GM12878 (cell line): ENCODE measurements at regions not wholly inside any gene's neighbourhood (a gene's known extent, or its start where the extent isn't known, plus 50 kb on each side); places are given as distances from the start of the nearest gene placed in this dataset.

Experiments
- ATAC-seq: fragments of 200-7000 bp; cut with Tn5 transposase; 3 replicates; pipeline ENCODE4 v1.9.1; 2020; ENCODE audit warnings: mild to moderate bottlenecking, moderate library complexity
- BruUV-seq: library from RNA; stranded (reverse); fragments of 400-500 nt; replicated peaks from 2 replicates; lab custom pipeline; 2021; lab: Mats Ljungman, UMichigan
- CTCF ChIA-PET: fragments of 300-600 bp; sonication (Branson Sonifier 250); formaldehyde crosslinking; extraction: SDS; loops from one replicate; lab custom pipeline; 2021; ENCODE audit warnings: inconsistent platforms; lab: Yijun Ruan, JAX
- POLR2A ChIA-PET: fragments of 350-600 bp; formaldehyde crosslinking; extraction: SDS; loops from one replicate; lab custom pipeline; 2021; ENCODE audit warnings: inconsistent platforms; lab: Charles Lee
- RAD21 ChIA-PET: fragments of 300-600 bp; sonication (Branson Sonifier 250); formaldehyde crosslinking; loops from one replicate; lab custom pipeline; 2023; ENCODE audit warnings: antibody characterized with exemption; ENCODE audit not compliant: unreplicated experiment; lab: Charles Lee
- SMC1A ChIA-PET: fragments of 300-600 bp; sonication (Branson Sonifier 250); formaldehyde crosslinking; loops from one replicate; lab custom pipeline; 2023; ENCODE audit not compliant: unreplicated experiment, uncharacterized antibody; lab: Charles Lee
- DNase-seq: peaks from one replicate; pipeline ENCODE4 v3.0.0-alpha.2; 2011; ENCODE audit warnings: low read depth, low spot score
- FAIRE-seq: peaks from 3 replicates; lab custom pipeline; 2011; peaks lifted over from hg19 to GRCh38; lab: Jason Lieb, UNC
- H2AFZ ChIP-seq: 2 replicates; pipeline ENCODE4 v1.6.0; 2011; ENCODE audit warnings: low read depth, low read length, control low read depth; ENCODE audit not compliant: control insufficient read depth
- H3K27ac ChIP-seq: 2 replicates; pipeline ENCODE4 v1.5.1; 2011; ENCODE audit warnings: control low read depth; ENCODE audit not compliant: control insufficient read depth, insufficient read depth
- H3K27me3 ChIP-seq, 2 experiments: replicated peaks in 1 of 2; 2 replicates each; pipeline versions ENCODE4 v1.6.0 to v1.6.1; 2011; ENCODE audit warnings: low read length in 1 of 2; ENCODE audit not compliant: control insufficient read depth in 2 of 2, insufficient read depth in 2 of 2
- H3K36me3 ChIP-seq, 2 experiments: 2 replicates each; pipeline ENCODE4 v1.5.1; 2011; ENCODE audit warnings: low read length in 1 of 2; ENCODE audit not compliant: control insufficient read depth in 2 of 2, insufficient read depth in 2 of 2
- H3K4me1 ChIP-seq: 2 replicates; pipeline ENCODE4 v1.6.1; 2011; ENCODE audit warnings: mild to moderate bottlenecking, low read length, moderate library complexity, mixed read lengths; ENCODE audit not compliant: control insufficient read depth, insufficient read depth
- H3K4me2 ChIP-seq: 2 replicates; pipeline ENCODE4 v1.6.0; 2011; ENCODE audit warnings: control low read depth; ENCODE audit not compliant: control insufficient read depth, insufficient read depth
- H3K4me3 ChIP-seq: fragments of 200-600 bp; sonication (generic); 2 replicates; pipeline ENCODE4 v1.5.1; 2016
- H3K79me2 ChIP-seq: 2 replicates; pipeline ENCODE4 v1.6.0; 2011; ENCODE audit warnings: low read length; ENCODE audit not compliant: control insufficient read depth, insufficient read depth
- H3K9ac ChIP-seq: 2 replicates; pipeline ENCODE4 v1.8.0; 2011; ENCODE audit warnings: low read length, control low read depth, mixed read lengths; ENCODE audit not compliant: control insufficient read depth, insufficient read depth
- H3K9me3 ChIP-seq: replicated peaks from 3 replicates; pipeline ENCODE4 v1.5.1; 2011; ENCODE audit warnings: mild to moderate bottlenecking, low read length; ENCODE audit not compliant: control insufficient read depth, insufficient read depth
- H4K20me1 ChIP-seq: 2 replicates; pipeline ENCODE4 v1.6.0; 2011; ENCODE audit not compliant: control insufficient read depth, insufficient read depth
- DPF2 ChIP-seq: fragments of 450-650 bp; IDR thresholded peaks from 2 replicates; pipeline ENCODE4 v1.6.1; 2017; ENCODE audit warnings: mild to moderate bottlenecking
- ETV6 ChIP-seq, 2 experiments: fragments of 450-650 bp in 1 of 2; IDR thresholded peaks in 1 of 2; conservative IDR thresholded peaks in 1 of 2; 2 replicates each; pipeline ENCODE4 v1.6.1; 2014; ENCODE audit warnings: antibody characterized with exemption in 1 of 2, borderline replicate concordance in 1 of 2, low read depth in 1 of 2, mild to moderate bottlenecking in 1 of 2, moderate library complexity in 1 of 2
- POLR2A ChIP-seq: IDR thresholded peaks from 2 replicates; pipeline ENCODE4 v1.6.1; 2011; ENCODE audit warnings: low read depth, mild to moderate bottlenecking, low read length
- POLR2AphosphoS2 ChIP-seq: IDR thresholded peaks from 2 replicates; pipeline ENCODE4 v1.6.1; 2011; ENCODE audit warnings: low read depth, mild to moderate bottlenecking, low read length, improper control_type of control experiment, moderate library complexity
- SPI1 ChIP-seq: IDR thresholded peaks from 2 replicates; pipeline ENCODE4 v1.6.1; 2011; ENCODE audit warnings: low read depth, mild to moderate bottlenecking, low read length, moderate library complexity, borderline replicate concordance; ENCODE audit not compliant: insufficient read depth
- YY1 ChIP-seq: IDR thresholded peaks from 2 replicates; pipeline ENCODE4 v1.6.1; 2011; ENCODE audit warnings: low read depth, mild to moderate bottlenecking, low read length
- ZNF622 ChIP-seq: fragments of 450-650 bp; IDR thresholded peaks from 2 replicates; pipeline ENCODE4 v1.6.1; 2017; ENCODE audit warnings: mild to moderate bottlenecking, inconsistent platforms
- WGBS: methylation state at CpG from one replicate; pipeline ENCODE4 v1.1.6; 2016; ENCODE audit warnings: low lambda C conversion rate; ENCODE audit not compliant: insufficient replicate concordance, insufficient coverage; ENCODE audit errors: missing lambda C conversion rate; 5-methylcytosine and 5-hydroxymethylcytosine counted together
- in situ Hi-C: fragments of 300-500 bp; cut with MboI; formaldehyde crosslinking; loops from 9 replicates; pipeline ENCODE4 v1.14.3; 2018; ENCODE audit warnings: mixed read lengths
- intact Hi-C: fragments of 100-400 bp; cut with micrococcal nuclease; formaldehyde crosslinking; loops from one replicate; pipeline ENCODE4 v1.14.2; 2022; ENCODE audit not compliant: unreplicated experiment
- TF ChIP-seq, protein P1 (sequence below): fragments of 450-650 bp; IDR thresholded peaks from 2 replicates; pipeline ENCODE4 v1.6.1; 2017; ENCODE audit warnings: mild to moderate bottlenecking, low read depth, inconsistent platforms; ENCODE audit not compliant: poor library complexity, severe bottlenecking
- TF ChIP-seq, protein P2 (sequence below): IDR thresholded peaks from 2 replicates; pipeline ENCODE4 v1.6.1; 2012; ENCODE audit warnings: low read depth, low read length, improper control_type of control experiment

- no peaks in the 10 kb centered on the region for H3K27me3 ChIP-seq
- in situ Hi-C loops (no loop called here), intact Hi-C loops (no loop called here)
- H3K79me2 ChIP-seq = no peaks in the 10 kb centered on the region
- ChIA-PET CTCF (no interaction called here), SMC1A (no interaction called here), RAD21 (no interaction called here), POLR2A (no interaction called here)
- H3K9ac ChIP-seq = no peak overlapping the region
- H3K36me3 ChIP-seq = no peaks in the 10 kb centered on the region
- BruUV-seq = no TSS peak
- no peaks in the 10 kb centered on the region for H3K4me1 ChIP-seq
- FAIRE-seq = no peak
- no peak for ATAC-seq
- no peaks in the 10 kb centered on the region; the same call in 2 of the 3 replicates for H3K9me3 ChIP-seq
- WGBS = 0% methylated on average over 1 of the region's 1 CpG
- H3K4me3 ChIP-seq = no peak overlapping the region
- H4K20me1 ChIP-seq = no peaks in the 10 kb centered on the region
- H3K4me2 ChIP-seq = no peak overlapping the region
- DNase-seq = no peak
- H3K27ac ChIP-seq = no peak overlapping the region
- no peak for TF ChIP-seq ZNF622
- TF ChIP-seq DPF2 = no peak
- TF ChIP-seq, protein P1, sequence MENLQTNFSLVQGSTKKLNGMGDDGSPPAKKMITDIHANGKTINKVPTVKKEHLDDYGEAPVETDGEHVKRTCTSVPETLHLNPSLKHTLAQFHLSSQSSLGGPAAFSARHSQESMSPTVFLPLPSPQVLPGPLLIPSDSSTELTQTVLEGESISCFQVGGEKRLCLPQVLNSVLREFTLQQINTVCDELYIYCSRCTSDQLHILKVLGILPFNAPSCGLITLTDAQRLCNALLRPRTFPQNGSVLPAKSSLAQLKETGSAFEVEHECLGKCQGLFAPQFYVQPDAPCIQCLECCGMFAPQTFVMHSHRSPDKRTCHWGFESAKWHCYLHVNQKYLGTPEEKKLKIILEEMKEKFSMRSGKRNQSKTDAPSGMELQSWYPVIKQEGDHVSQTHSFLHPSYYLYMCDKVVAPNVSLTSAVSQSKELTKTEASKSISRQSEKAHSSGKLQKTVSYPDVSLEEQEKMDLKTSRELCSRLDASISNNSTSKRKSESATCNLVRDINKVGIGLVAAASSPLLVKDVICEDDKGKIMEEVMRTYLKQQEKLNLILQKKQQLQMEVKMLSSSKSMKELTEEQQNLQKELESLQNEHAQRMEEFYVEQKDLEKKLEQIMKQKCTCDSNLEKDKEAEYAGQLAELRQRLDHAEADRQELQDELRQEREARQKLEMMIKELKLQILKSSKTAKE = no peak
- no peak for TF ChIP-seq POLR2A
- TF ChIP-seq ETV6 (conservative IDR thresholded peaks at IDR 0.05 in 1 of 2, IDR thresholded peaks at IDR 0.05 in 1 of 2; ENCODE audit: borderline replicate concordance in 1 of 2, low read depth in 1 of 2) = no peak
- TF ChIP-seq YY1 = no peak
- no peak for TF ChIP-seq SPI1
- TF ChIP-seq, protein P2, sequence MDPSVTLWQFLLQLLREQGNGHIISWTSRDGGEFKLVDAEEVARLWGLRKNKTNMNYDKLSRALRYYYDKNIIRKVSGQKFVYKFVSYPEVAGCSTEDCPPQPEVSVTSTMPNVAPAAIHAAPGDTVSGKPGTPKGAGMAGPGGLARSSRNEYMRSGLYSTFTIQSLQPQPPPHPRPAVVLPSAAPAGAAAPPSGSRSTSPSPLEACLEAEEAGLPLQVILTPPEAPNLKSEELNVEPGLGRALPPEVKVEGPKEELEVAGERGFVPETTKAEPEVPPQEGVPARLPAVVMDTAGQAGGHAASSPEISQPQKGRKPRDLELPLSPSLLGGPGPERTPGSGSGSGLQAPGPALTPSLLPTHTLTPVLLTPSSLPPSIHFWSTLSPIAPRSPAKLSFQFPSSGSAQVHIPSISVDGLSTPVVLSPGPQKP = no peak
- no peak for TF ChIP-seq POLR2AphosphoS2
- no peak overlapping the region for H2AFZ ChIP-seq
Observed at GRCh38 chr11:122383186-122383585, 267.2 kb upstream of the BLID start.
